NT2/D1 (cell line): ENCODE measurements at regions not wholly inside any gene's neighbourhood (a gene's known extent, or its start where the extent isn't known, plus 50 kb on each side); places are given as distances from the start of the nearest gene placed in this dataset.

Experiments used
- YY1 ChIP-seq: IDR thresholded peaks from 2 replicates; pipeline ENCODE4 v1.6.1; 2011; ENCODE audit not compliant: insufficient read length, insufficient read depth
- ZNF274 ChIP-seq: IDR thresholded peaks from 2 replicates; pipeline ENCODE4 v1.6.1; 2011; ENCODE audit warnings: mild to moderate bottlenecking, low read depth, low read length

DNA sequence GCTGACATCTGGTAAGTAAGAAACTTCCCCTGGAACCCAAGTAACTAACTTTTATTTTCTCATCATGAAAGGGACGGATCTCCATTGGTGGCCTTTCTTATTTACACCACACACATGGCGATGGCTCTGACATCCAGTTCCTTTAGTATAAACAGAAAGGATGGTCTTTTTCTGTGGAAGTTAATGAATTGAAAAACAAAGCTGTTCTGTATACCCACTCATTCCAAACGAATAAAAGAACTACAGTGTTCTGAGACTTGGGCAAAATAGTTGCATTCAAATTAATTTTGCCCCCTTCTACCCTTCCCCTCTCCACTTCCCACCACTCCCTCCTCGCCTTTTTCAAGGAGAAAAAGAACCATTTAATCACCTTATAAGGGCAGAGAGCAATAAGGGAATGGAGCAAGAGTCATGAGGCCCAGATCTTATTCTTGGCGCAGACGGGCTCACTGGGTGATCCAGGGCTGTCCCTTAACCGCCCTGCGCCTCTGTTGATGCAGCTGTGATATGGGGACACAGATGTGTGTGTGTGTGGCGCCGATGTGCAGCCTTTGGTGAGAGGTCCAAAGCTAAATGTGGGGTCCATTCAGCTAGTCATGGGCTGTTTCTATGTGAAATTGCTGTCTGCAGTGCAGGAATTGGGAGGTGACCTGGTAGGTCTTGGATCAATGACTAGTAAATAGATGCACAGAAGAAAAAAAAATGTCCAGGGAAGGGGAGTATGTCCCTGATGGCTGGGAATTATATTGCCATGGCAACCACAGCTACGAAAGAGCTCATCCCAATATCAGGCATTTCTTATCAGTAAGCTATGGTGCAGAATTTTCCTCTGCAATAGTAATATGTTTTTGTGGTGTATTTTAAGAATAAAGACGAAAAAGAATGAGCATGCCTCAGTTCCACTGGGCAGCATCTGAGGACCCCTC, 141.5 kb upstream of the ERCC6L2 start:
- TF ChIP-seq ZNF274 (no peak), YY1 (no peak)
